ENCODE measurements at regions not wholly inside any gene's neighbourhood (a gene's known extent, or its start where the extent isn't known, plus 50 kb on each side); places are given as distances from the start of the nearest gene placed in this dataset.
"Not testable (repeated sequence)": the region's sequence is repeated elsewhere in the genome, so short reads cannot be mapped to it uniquely, and the experiment has no call there.

DNA sequence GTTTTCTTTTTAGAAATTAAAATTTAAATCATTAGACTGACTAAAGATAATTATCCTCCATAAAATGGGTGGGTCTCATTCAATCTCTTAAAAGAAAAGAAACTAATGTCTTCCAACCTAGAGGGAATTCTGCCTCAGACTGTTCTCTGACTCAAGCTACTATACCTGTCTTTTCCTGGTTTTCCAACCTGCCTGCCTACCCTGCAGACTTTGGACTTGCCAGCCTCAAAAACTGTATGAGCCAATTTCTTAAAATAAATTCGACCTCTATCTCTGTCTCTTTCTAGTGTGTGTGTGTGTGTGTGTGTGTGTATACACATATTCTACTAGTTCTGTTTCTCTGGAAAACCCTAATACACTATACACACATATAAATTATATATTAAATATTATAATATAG is 847.3 kb downstream of the PCDH17 start:
- no peak for DNase-seq (ENCODE audit: low read depth)

DNA sequence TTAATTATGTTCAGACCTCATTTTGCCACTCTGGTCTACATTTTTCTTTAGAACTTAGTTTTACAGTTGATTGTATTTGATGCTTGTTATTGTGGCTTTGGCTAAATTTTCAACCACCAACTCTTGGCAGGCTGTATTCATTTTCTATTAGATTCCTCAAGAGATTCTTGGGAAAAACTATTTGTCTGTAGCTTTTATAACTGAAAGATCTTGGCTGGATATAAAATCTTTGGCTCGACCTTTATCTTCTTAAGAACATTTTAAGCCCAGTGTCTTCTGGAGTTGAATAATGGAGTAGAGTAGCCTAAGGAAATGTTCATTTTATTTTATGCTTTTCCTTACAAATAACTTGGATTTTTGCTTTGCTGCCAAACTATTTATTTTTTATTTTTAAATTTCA is 848.5 kb downstream of the PCDH17 start:
- no peak for DNase-seq (ENCODE audit: low read depth)

DNA sequence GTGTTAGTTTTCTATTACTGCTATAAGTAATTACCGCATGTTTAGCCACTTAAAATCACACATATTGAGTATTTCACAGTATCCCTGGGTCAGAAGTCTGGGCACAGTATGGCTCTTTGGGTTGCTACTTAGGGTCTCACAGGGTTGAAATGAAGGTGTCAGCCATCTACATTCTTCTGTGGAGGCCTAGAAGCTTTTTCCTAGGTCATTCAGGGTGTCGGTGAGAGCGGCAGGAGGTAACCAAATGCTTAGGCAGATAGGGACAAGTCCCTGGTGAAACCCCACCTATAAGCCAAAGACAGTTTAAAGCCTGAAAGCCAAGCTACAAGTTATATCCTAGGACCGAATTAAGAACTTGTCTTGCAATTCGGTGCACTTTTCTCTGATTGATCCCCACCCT is 856.7 kb downstream of the PCDH17 start:
- DNase-seq (ENCODE audit: low read depth): no peak

DNA sequence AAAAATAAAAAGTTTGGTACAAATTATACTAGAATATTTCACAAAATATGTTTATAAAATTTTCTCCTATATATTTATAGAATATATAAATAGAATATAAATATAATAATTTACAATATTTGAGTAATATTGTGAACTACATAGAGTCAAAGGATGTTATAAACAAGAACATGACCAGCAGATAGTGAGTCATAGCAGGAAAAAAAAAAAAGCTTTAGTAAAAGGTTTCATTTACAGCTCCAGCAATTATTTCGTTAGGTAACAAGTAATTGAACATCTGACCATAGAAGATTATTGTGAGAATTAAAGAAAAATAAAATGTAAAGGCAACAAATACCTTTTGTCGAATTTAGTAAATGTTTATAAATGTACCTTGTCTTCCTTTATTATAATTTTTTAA is 864.1 kb downstream of the PCDH17 start:
- DNase-seq (ENCODE audit: low read depth): peak; percentile 25

DNA sequence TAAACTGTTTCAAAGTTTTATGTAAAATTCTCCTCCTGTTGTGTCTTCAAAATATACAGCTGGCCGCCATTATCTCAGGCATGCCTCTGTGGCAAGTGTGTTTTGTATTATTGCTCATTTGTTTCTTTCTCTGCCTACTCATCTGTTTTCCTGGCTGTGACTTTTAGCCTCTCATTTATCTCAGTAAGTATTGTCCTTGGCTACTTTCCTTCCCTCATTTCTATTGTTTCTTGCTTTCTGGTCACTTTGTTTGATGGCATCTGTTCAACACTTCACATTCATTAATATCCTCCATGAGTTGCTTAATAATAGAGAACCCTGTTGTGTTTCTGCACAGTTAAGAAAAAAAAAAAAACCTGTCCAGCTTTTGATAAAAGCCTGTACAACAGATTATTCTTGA is 869.4 kb downstream of the PCDH17 start:
- DNase-seq (ENCODE audit: low read depth): no peak

DNA sequence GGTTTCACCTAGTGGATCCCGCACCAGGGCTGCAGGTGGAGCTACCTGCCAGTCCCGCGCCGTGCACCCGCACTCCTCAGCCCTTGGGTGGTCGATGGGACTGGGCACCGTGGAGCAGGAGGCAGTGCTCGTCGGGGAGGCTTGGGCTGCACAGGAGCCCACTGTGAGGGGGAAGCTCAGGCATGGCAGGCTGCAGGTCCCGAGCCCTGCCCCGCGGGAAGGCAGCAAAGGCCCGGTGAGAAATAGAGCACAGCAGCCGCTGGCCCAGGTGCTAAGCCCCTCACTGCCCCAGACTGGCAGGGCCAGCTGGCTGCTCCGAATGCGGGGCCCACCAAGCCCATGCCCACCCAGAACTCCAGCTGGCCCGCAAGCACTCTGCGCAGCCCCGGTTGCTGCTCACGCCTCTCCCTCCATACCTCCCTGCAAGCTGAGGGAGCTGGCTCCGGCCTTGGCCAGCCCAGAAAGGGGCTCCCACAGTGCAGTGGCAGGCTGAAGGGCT is 872.7 kb downstream of the PCDH17 start:
- not testable (repeated sequence) for DNase-seq (ENCODE audit: low read depth)

DNA sequence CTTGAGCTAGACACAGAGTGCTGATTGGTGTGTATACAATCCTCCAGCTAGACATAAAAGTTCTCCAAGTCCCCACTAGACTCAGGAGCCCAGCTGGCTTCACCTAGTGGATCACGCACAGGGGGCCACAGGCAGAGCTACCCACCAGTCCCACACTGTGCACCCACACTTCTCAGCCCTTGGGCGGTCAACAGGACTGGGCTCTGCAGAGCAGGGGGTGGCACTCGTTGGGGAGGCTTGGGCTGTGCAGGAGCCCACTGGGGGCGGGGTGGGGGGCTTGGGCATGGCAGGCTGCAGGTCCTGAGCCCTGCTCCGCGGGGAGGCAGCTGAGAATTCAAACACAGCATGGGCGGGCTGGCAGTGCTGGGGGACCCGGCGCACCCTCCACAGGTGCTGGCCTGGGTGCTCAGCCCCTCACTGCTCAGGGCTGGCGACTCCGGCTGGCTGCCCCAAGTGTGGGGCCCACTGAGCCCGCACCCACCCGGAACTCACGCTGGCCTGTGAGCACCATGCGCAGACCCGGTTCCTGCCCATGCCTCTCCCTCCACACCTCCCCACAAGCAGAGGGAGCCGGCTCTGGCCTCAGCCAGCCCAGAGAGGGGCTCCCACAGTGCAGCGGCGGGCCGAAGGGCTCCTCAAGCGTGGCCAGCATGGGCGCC is 873.8 kb downstream of the PCDH17 start:
- DNase-seq (ENCODE audit: low read depth): not testable (repeated sequence)

DNA sequence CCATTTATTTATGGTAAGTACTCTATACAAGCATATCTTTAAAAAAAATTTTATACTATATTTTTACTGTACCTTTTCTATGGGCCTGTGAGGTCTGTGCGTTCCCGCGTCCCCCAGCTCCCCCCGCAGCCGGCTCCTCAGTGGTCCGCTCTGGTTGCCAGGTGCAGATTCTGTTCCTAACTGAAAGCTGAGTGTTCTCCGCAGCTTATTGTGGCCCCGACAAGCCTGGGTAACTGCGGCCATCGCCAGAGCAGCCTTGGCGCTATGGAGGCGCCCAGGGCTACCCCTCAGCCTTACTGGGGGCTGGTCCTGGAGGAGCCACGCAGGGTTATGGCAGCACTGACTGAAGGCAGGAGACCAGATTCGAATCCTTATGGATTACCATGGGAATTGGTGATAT is 896.8 kb downstream of the PCDH17 start:
- DNase-seq (ENCODE audit: low read depth): no peak

DNA sequence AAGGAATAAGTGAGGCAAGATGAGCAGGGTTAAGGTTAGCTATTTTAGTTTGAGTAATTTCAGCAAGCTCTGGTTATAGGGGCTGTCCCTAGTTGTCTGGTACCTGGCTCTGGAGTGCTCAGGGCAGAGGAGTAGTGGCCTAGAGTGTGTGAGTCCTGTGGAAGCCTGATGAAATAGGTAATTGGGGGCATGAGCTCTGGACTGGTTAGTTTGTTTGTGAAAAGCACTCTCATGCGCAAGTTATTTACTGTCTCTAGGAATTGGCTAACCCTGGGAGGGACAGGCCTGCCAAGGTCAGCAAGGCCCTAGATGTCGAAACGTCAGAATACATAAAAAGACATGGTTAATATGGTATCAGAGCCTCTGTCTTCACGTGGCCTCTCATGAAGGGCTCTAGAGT is 900.1 kb downstream of the PCDH17 start:
- DNase-seq (ENCODE audit: low read depth): no peak

DNA sequence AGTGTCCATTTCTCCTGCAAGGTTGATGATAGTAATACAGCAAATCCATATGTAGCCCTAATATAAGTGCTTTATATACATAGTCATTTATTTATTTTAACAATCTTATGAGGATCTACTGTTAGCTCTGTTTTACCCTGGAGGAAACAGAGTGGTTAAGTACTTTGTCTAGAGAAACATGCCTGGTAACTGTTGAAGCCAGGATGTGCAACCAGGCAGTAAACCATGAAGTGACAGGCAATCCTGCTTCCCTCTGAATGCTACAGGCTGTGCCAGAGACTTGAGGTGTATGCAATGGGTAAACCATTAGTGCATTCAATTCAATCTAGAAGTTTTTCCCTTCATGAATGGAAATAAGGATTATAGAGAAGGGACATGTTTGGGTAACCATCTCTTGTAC is 911.0 kb downstream of the PCDH17 start:
- DNase-seq (ENCODE audit: low read depth): no peak

DNA sequence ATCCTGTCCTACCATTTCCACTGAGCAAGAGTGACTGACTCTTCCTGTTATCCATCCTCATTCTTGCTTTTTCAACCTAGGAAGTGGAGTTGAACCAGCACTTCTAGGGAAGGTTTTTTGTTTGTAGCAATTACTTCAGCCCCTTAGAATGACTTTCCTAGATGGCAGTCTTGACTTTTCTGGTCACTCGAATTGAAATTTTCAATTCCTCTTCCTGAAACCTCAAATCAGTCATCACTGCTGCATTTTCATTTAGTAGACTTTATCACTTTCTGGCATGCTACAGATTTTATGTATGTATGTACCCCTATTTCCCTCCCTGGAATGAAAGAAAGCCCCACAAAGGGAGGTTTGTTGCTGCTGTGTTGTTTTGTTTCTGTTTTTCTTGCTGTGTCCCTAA is 915.9 kb downstream of the PCDH17 start:
- no peak for DNase-seq (ENCODE audit: low read depth)

DNA sequence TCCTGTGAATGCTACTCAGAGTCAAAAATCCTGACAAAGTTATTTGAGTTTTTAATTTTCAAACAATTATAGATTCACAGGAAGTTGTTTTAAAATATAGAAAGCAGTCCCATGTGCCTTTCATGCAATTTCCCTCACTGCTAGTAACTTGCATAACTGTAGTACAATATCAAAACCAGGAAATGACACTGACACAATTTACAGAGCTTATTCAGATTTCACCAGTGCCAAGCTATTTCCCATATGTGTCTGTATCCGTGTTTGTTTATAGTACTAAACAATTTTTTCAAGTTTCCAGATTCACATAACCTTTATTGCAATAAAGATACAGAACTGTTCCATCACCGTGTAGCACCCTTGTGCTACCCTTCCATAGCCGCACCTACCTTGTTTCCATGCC is 934.6 kb downstream of the PCDH17 start:
- DNase-seq (ENCODE audit: low read depth): no peak

DNA sequence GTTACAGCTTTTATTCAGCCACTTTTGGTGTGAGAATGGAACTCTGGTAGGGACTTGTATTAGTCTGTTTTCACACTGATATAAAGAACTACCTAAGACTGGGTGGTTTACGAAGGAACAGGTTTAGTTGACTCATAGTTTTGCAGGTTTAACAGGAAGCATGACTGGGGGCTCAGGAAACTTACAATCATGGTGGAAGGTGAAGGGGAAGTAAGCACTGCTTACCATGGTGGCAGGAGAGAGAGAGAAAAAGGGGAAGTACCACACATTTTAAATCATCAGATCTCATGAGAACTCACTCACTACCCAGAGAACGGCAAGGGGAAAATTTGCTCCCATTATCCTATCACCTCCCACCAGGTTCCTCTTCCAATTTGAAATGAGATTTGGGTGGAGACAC is 942.2 kb downstream of the PCDH17 start:
- DNase-seq (ENCODE audit: low read depth): no peak

DNA sequence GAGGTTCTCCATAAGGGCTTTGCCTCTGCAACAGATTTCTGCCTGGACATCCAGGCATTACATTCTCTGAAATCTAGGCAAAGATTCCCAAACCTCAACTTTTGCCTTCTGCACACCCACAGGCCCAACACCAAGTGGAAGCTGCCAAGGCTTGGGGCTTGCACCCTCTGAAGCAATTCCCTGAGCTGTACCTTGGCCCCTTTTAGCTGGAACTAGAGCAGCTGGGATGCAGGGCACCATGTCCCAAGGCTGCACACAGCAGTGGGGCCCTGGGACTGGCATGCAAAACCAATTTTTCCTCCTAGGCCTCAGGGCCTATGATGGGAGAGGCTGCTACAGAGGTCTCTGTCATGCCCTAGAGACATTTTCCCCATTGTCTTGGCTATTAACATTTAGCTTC is 943.2 kb downstream of the PCDH17 start:
- DNase-seq (ENCODE audit: low read depth): no peak

DNA sequence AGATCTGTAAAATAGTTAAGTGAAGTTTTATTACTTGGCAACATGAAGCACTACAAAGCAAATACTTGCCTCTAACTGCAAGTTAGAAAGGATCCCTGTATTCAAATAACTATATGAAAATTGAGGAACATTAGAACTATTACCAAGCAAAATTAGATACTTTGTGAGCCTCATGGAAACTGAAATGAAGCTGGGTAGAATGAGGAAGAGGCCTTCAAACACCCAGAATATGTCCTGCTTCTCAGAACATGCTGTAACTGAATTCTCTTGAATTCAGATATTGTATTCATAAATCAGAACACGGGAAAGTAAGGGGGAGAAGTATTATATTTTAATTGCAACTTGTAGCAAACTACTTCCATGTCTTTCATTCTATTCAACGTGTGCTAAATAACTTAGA is 947.9 kb downstream of the PCDH17 start:
- no peak for DNase-seq (ENCODE audit: low read depth)

DNA sequence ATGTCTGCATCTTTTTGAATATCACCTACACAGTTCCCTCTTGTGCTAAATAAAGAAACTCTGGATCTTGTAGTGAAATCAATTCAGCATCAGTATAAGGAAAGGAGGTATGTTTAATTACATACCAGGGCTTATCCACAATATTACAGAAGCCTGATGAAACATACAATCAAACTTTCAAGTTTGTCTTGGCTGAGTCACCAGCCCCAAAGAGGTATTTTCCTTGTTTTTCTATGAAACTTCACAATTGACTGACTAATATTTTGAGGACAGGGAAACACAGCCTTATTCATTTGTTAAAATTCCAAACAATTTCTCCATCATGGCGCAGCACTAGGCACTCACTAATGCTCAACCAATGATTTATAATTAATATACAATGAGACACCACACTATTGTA is 952.4 kb downstream of the PCDH17 start:
- peak; percentile 51 for DNase-seq (ENCODE audit: low read depth)

DNA sequence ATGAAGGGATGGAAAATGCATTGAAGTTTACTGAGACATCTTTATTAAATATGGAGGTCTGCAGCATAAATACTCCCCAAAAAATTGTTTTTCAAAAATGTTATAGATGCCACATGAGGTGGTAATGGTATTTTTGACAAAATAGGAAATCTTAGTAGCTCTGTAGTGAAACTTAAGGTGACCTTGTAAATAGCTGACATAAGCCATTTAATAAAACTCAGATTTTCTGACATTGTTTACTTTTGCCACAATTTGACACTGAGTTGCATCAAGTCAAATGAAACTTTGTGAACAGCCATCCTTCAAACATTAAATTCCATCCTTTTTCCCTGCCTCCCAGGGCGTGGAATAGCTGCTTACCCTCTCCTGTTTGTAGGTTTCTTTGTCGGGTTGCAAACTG is 953.1 kb downstream of the PCDH17 start:
- DNase-seq (ENCODE audit: low read depth): no peak

DNA sequence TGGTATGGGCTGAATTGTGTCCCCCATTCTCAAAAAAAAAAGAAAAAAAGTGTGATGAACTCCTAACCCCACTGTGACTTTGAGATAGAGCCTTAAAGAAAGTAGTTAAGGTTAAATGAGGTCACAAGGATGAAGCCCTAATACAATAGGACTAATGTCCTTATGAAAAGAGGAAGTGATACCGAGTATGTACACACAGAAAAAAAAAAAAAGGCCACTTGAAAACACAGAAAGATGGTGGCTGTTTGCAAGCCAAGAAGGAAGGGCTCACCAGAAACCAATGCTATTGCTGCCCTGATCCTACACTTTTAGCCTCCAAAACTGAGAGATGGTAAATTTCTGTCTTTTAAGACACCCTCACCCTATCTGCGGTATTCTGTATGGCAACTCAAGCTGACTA is 955.6 kb downstream of the PCDH17 start:
- DNase-seq (ENCODE audit: low read depth): no peak

DNA sequence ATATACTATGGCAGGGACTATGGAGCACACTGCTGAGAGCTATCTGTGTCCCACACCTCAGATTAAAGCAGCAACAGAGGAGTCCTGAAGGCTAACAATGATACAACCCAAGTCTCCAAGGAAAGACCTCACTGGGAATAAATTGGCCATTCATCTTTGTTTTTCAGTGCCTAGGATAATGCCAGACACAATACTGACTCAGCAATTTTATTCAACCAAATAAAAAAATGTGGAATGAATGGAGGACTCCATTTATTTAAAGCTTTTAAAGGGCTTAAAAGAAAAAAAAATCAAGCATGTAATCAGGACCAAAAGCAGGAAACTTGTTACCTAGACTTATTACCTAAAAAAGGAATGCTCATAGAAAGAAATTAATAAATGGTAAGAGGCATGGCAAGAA is 960.5 kb downstream of the PCDH17 start:
- no peak for DNase-seq (ENCODE audit: low read depth)

DNA sequence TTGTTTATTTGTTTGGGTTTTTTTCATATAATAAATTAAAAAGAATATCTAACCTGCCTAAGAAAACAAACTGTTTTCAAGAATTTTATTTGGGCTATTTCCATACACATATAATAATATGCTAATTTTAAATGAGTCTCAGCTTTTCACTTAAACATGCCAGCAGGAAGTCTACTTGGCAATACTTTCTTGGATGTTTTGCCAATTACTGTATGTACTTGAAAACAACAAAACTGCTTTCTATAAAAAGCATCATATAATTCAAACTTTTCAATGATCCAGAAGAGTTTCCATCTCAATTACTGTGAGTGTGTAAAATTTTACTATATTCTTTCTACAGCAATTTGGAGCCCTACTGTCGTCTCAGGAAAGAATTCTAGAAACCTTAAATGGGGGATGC is 961.2 kb downstream of the PCDH17 start:
- no peak for DNase-seq (ENCODE audit: low read depth)

DNA sequence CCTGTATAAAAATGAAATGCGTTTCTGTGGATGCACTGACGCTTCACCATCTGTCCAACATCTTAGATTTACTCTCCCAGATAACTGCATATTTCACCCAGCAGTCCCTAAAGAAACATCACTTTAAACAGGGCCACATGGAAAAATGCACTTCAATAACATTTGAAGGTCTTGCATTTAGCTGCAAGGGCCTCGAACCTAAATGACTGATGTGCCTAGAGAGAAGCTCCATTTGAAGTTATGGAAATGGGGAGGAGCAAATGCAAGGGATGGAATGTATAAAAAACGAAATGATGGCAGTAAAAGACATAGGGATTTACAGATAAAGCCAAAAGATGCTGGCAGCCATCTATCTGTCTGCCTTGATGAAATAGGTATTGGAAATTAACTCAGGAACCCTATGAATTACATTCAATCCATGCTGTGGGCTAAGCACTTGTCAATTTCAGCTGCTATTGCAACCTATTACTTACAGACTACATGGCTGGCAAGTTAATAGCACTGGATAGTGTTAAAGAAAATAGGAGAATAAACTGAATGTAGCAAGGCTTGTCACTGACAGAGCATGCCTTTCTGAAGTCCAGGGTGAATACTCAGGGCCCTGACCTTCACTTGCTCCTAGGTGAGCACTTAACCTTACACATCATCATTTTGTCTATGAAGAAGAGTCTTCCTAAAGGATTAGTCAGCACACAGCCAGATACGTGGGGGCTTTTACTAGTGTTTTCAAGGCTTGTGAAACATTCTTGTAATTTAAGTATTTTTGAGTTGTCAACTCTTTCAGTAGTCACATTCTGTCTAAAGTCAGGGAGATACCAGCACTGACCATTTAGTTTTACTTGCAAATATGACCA is 963.4 kb downstream of the PCDH17 start:
- no peak for DNase-seq (ENCODE audit: low read depth)

DNA sequence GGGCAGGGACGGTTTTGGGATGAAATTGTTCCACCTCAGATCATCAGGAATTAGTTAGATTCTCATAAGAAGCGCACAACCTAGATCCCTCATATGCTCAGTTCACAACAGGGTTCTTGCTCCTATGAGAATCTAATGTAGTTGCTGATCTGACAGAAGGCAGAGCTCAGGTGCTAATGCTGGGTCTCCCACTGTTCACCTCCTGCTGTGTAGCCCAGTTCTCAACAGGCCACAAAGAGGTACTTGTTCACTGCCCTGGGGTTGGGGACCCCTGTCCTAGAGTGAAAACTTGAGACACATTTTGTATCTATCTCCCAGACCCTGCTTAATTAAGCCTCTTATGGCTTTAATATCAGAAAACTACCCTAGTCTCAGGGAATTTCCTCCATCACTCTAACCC is 966.0 kb downstream of the PCDH17 start:
- DNase-seq (ENCODE audit: low read depth): no peak

DNA sequence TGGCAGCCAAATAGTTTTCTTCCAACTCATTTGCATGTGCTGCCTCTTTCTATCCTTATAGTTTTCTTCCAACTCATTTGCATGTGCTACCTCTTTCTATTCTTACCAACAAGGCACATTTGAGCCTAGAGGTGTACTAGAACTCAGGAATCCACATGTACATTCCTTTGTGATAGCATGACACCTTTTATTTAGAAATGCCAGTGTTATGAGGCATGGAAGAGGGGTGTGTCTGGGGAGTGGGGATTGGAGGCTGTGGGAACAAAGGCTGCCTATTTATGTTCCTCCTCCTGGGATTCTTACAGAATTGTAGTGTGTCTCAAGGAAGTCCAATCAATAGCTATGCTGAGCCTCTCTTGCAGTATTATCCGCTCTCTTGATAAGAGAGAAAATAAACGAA is 966.7 kb downstream of the PCDH17 start:
- peak; percentile 44 for DNase-seq (ENCODE audit: low read depth)
